Activated naive CD4-positive, alpha-beta T cell treated with anti-CD3 and anti-CD28 coated beads for 36 hours (primary cell): ENCODE measurements at regions not wholly inside any gene's neighbourhood (a gene's known extent, or its start where the extent isn't known, plus 50 kb on each side); places are given as distances from the start of the nearest gene placed in this dataset.
A peak's percentile ranks its signal among the peaks of the same experiment; 100 is the strongest.

Source experiments
- CTCF ChIA-PET: fragments of 350-600 bp; sonication (Branson Sonifier 250); formaldehyde crosslinking; loops from one replicate; lab custom pipeline; 2021; ENCODE audit warnings: antibody characterized with exemption; lab: Charles Lee
- DNase-seq: peaks from one replicate; pipeline ENCODE4 v3.0.0-alpha.2; 2020
- H3K27ac Mint-ChIP-seq: one replicate; pipeline ENCODE4 v1.8.0; 2021; ENCODE audit warnings: mild to moderate bottlenecking, mixed read lengths
- H3K27me3 Mint-ChIP-seq: one replicate; pipeline ENCODE4 v1.8.0; 2021; ENCODE audit warnings: low read depth, mixed read lengths
- H3K36me3 Mint-ChIP-seq: one replicate; pipeline ENCODE4 v1.8.0; 2021; ENCODE audit warnings: low read depth, mixed read lengths
- H3K4me1 Mint-ChIP-seq: one replicate; pipeline ENCODE4 v1.8.0; 2021; ENCODE audit warnings: low read depth, mixed read lengths
- H3K4me3 Mint-ChIP-seq: one replicate; pipeline ENCODE4 v1.8.0; 2021; ENCODE audit warnings: mild to moderate bottlenecking, moderate library complexity, mixed read lengths
- H3K9me3 Mint-ChIP-seq: one replicate; pipeline ENCODE4 v1.8.0; 2021; ENCODE audit warnings: mixed read lengths
- intact Hi-C: fragments of 100-400 bp; cut with micrococcal nuclease; formaldehyde crosslinking; loops from one replicate; pipeline ENCODE4 v1.15.1; 2023

GRCh38 chr17:79298799-79299198, 224.2 kb downstream of the ENGASE start:
- no peak for DNase-seq
- CTCF ChIA-PET = no interaction called here
- no peaks in the 10 kb centered on the region for H3K9me3 Mint-ChIP-seq
- H3K27me3 Mint-ChIP-seq = peaks cover 19% of the 10 kb centered on the region
- H3K36me3 Mint-ChIP-seq = no peaks in the 10 kb centered on the region
- H3K27ac Mint-ChIP-seq = no peak overlapping the region
- no peak overlapping the region for H3K4me3 Mint-ChIP-seq
- intact Hi-C loops = no loop called here
- H3K4me1 Mint-ChIP-seq = no peaks in the 10 kb centered on the region

- Mint-ChIP-seq H3K4me3 (no peak overlapping the region), H3K4me1 (no peaks in the 10 kb centered on the region), H3K27ac (no peak overlapping the region), H3K27me3 (peaks cover 22% of the 10 kb centered on the region), H3K36me3 (no peaks in the 10 kb centered on the region), H3K9me3 (no peaks in the 10 kb centered on the region)
- intact Hi-C loops = no loop called here
- DNase-seq = no peak
- CTCF ChIA-PET = no interaction called here
Observed at GRCh38 chr17:79296243-79296642, 221.6 kb downstream of the ENGASE start.

GRCh38 chr17:79295307-79295706, 220.7 kb downstream of the ENGASE start:
- Mint-ChIP-seq H3K27me3 (peaks cover 22% of the 10 kb centered on the region), H3K4me1 (no peaks in the 10 kb centered on the region), H3K27ac (no peak overlapping the region), H3K36me3 (no peaks in the 10 kb centered on the region), H3K9me3 (no peaks in the 10 kb centered on the region), H3K4me3 (no peak overlapping the region)
- intact Hi-C loops = no loop called here
- no peak for DNase-seq
- CTCF ChIA-PET = no interaction called here

GRCh38 chr17:79294459-79295071, 219.9 kb downstream of the ENGASE start:
- DNase-seq = peak; percentile 67
- Mint-ChIP-seq H3K4me1 (no peaks in the 10 kb centered on the region), H3K36me3 (no peaks in the 10 kb centered on the region), H3K9me3 (no peaks in the 10 kb centered on the region), H3K27ac (no peak overlapping the region), H3K4me3 (no peak overlapping the region), H3K27me3 (peaks cover 25% of the 10 kb centered on the region)
- intact Hi-C loops = no loop called here
- CTCF ChIA-PET = no interaction called here

GRCh38 chr17:79292501-79292900, 217.9 kb downstream of the ENGASE start:
- Mint-ChIP-seq H3K27me3 (peaks cover 27% of the 10 kb centered on the region), H3K9me3 (no peaks in the 10 kb centered on the region), H3K4me1 (no peaks in the 10 kb centered on the region), H3K36me3 (no peaks in the 10 kb centered on the region), H3K4me3 (no peak overlapping the region), H3K27ac (no peak overlapping the region)
- CTCF ChIA-PET = no interaction called here
- no peak for DNase-seq
- intact Hi-C loops = no loop called here

GRCh38 chr17:79291391-79291790, 216.8 kb downstream of the ENGASE start:
- peaks cover 23% of the 10 kb centered on the region for H3K27me3 Mint-ChIP-seq
- no peak for DNase-seq
- intact Hi-C loops = no loop called here
- H3K4me3 Mint-ChIP-seq = no peak overlapping the region
- no peaks in the 10 kb centered on the region for H3K9me3 Mint-ChIP-seq
- no peaks in the 10 kb centered on the region for H3K4me1 Mint-ChIP-seq
- no peaks in the 10 kb centered on the region for H3K36me3 Mint-ChIP-seq
- CTCF ChIA-PET = interaction anchor here (0.7 kb wide), 1 partner anchor 13 kb away, joined by 3 read pairs; no protein-coding TSS in a partner anchor
- H3K27ac Mint-ChIP-seq = no peak overlapping the region

GRCh38 chr17:79290726-79291125, 216.1 kb downstream of the ENGASE start:
- Mint-ChIP-seq H3K4me1 (no peaks in the 10 kb centered on the region), H3K27ac (no peak overlapping the region), H3K27me3 (peaks cover 23% of the 10 kb centered on the region), H3K4me3 (no peak overlapping the region), H3K36me3 (no peaks in the 10 kb centered on the region), H3K9me3 (no peaks in the 10 kb centered on the region)
- CTCF ChIA-PET = interaction anchor here (0.7 kb wide), 1 partner anchor 13 kb away, joined by 3 read pairs; no protein-coding TSS in a partner anchor
- DNase-seq = no peak
- intact Hi-C loops = no loop called here

GRCh38 chr17:79288950-79289349, 214.3 kb downstream of the ENGASE start:
- DNase-seq = no peak
- intact Hi-C loops = no loop called here
- no peaks in the 10 kb centered on the region for H3K4me1 Mint-ChIP-seq
- no peaks in the 10 kb centered on the region for H3K36me3 Mint-ChIP-seq
- CTCF ChIA-PET = interaction anchor here (1.0 kb wide), 1 partner anchor 9 kb away, joined by 3 read pairs; no protein-coding TSS in a partner anchor
- H3K27ac Mint-ChIP-seq = no peak overlapping the region
- H3K9me3 Mint-ChIP-seq = no peaks in the 10 kb centered on the region
- no peak overlapping the region for H3K4me3 Mint-ChIP-seq
- peaks cover 15% of the 10 kb centered on the region for H3K27me3 Mint-ChIP-seq

- H3K27ac Mint-ChIP-seq = no peak overlapping the region
- CTCF ChIA-PET = no interaction called here
- no peaks in the 10 kb centered on the region for H3K9me3 Mint-ChIP-seq
- no peak overlapping the region for H3K4me3 Mint-ChIP-seq
- intact Hi-C loops = no loop called here
- peaks cover 16% of the 10 kb centered on the region for H3K27me3 Mint-ChIP-seq
- no peak for DNase-seq
- H3K36me3 Mint-ChIP-seq = no peaks in the 10 kb centered on the region
- H3K4me1 Mint-ChIP-seq = no peaks in the 10 kb centered on the region
Observed at GRCh38 chr17:79286440-79286839, 211.8 kb downstream of the ENGASE start.

GRCh38 chr17:79285973-79286372, 211.3 kb downstream of the ENGASE start:
- Mint-ChIP-seq H3K27ac (no peak overlapping the region), H3K36me3 (no peaks in the 10 kb centered on the region), H3K4me1 (no peaks in the 10 kb centered on the region), H3K4me3 (no peak overlapping the region), H3K9me3 (no peaks in the 10 kb centered on the region), H3K27me3 (peaks cover 16% of the 10 kb centered on the region)
- DNase-seq = no peak
- CTCF ChIA-PET = no interaction called here
- intact Hi-C loops = no loop called here

GRCh38 chr17:79282294-79282693, 207.7 kb downstream of the ENGASE start:
- no peak for DNase-seq
- CTCF ChIA-PET = interaction anchor here (0.6 to 1.2 kb wide), 2 partner anchors 62 to 113 kb away, joined by 3 read pairs; no protein-coding TSS in a partner anchor
- Mint-ChIP-seq H3K4me1 (no peaks in the 10 kb centered on the region), H3K4me3 (no peak overlapping the region), H3K36me3 (no peaks in the 10 kb centered on the region), H3K9me3 (no peaks in the 10 kb centered on the region), H3K27ac (no peak overlapping the region), H3K27me3 (peaks cover 5% of the 10 kb centered on the region)
- intact Hi-C loops = no loop called here

GRCh38 chr17:79281803-79282202, 207.2 kb downstream of the ENGASE start:
- Mint-ChIP-seq H3K27ac (no peak overlapping the region), H3K4me1 (no peaks in the 10 kb centered on the region), H3K36me3 (no peaks in the 10 kb centered on the region), H3K9me3 (no peaks in the 10 kb centered on the region), H3K27me3 (peaks cover 5% of the 10 kb centered on the region), H3K4me3 (no peak overlapping the region)
- intact Hi-C loops = no loop called here
- CTCF ChIA-PET = interaction anchor here (0.9 to 1.2 kb wide), 2 partner anchors 65 to 113 kb away, joined by 3 to 4 read pairs; no protein-coding TSS in a partner anchor
- DNase-seq = no peak

GRCh38 chr17:79280866-79281572, 206.4 kb downstream of the ENGASE start:
- DNase-seq = no peak
- Mint-ChIP-seq H3K9me3 (no peaks in the 10 kb centered on the region), H3K36me3 (no peaks in the 10 kb centered on the region), H3K4me1 (no peaks in the 10 kb centered on the region), H3K27ac (no peak overlapping the region), H3K4me3 (no peak overlapping the region), H3K27me3 (peaks cover 5% of the 10 kb centered on the region)
- CTCF ChIA-PET = interaction anchor here (0.6 to 1.2 kb wide), 4 partner anchors 65 to 321 kb away, joined by 3 to 4 read pairs (median 3); no protein-coding TSS in a partner anchor
- intact Hi-C loops = no loop called here
